PC-9 (cell line): ENCODE measurements at regions not wholly inside any gene's neighbourhood (a gene's known extent, or its start where the extent isn't known, plus 50 kb on each side); places are given as distances from the start of the nearest gene placed in this dataset.

ENCODE experiments used
- EZH2 ChIP-seq: fragments of 200-600 bp; sonication (generic); IDR thresholded peaks from 2 replicates; pipeline ENCODE4 v1.8.0; 2017; ENCODE audit warnings: antibody characterized with exemption, low read depth
- TF ChIP-seq, protein P1 (sequence below): fragments of 200-600 bp; sonication (generic); conservative IDR thresholded peaks from 2 replicates; pipeline ENCODE4 v1.6.1; 2017; ENCODE audit warnings: mixed run types, antibody characterized with exemption, mild to moderate bottlenecking, moderate library complexity

DNA sequence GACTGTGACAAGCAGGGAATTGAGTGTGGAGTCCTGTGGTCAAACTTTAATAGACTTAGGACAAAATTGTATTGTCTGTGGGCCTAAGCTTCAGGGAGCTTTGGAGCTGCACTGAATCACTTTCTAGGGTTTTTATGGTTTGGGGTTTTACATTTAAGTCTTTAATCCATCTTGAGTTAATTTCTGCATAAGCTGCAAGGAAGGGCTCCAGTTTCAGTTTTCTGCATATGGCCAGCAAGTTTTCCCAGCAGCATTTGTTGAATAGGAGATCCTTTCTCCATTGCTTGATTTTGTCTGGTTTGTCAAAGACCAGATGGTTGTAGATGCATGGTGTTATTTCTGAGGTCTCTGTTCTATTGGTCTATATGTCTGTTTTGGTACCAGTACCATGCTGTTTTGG lies 113.4 kb upstream of the NXT1 start:
- TF ChIP-seq, protein P1, sequence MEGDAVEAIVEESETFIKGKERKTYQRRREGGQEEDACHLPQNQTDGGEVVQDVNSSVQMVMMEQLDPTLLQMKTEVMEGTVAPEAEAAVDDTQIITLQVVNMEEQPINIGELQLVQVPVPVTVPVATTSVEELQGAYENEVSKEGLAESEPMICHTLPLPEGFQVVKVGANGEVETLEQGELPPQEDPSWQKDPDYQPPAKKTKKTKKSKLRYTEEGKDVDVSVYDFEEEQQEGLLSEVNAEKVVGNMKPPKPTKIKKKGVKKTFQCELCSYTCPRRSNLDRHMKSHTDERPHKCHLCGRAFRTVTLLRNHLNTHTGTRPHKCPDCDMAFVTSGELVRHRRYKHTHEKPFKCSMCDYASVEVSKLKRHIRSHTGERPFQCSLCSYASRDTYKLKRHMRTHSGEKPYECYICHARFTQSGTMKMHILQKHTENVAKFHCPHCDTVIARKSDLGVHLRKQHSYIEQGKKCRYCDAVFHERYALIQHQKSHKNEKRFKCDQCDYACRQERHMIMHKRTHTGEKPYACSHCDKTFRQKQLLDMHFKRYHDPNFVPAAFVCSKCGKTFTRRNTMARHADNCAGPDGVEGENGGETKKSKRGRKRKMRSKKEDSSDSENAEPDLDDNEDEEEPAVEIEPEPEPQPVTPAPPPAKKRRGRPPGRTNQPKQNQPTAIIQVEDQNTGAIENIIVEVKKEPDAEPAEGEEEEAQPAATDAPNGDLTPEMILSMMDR: no peak
- no peak for TF ChIP-seq EZH2
